AG08396 (cell line): ENCODE measurements at regions not wholly inside any gene's neighbourhood (a gene's known extent, or its start where the extent isn't known, plus 50 kb on each side); places are given as distances from the start of the nearest gene placed in this dataset.
"Not testable (repeated sequence)": the region's sequence is repeated elsewhere in the genome, so short reads cannot be mapped to it uniquely, and the experiment has no call there.

ENCODE experiments used
- DNase-seq: peaks from one replicate; pipeline ENCODE4 v3.0.0; 2012; ENCODE audit warnings: low spot score, mixed read lengths

- not testable (repeated sequence) for DNase-seq
Measured at GRCh38 chr6:3672339-3672738, 79.2 kb downstream of the PXDC1 start.

GRCh38 chr6:3671382-3671781, 80.1 kb downstream of the PXDC1 start:
- no peak for DNase-seq

- no peak for DNase-seq
Measured at GRCh38 chr6:3670356-3670755, 81.2 kb downstream of the PXDC1 start.

- no peak for DNase-seq
Measured at GRCh38 chr6:3669916-3670315, 81.6 kb downstream of the PXDC1 start.

- no peak for DNase-seq
Measured at GRCh38 chr6:3665608-3666007, 85.9 kb downstream of the PXDC1 start.

- no peak for DNase-seq
Measured at GRCh38 chr6:3664625-3665041, 86.9 kb downstream of the PXDC1 start.

GRCh38 chr6:3663811-3664210, 87.7 kb downstream of the PXDC1 start:
- no peak for DNase-seq

- DNase-seq, result no peak
Measured at GRCh38 chr6:3663081-3663480, 88.4 kb downstream of the PXDC1 start.

GRCh38 chr6:3661390-3661789, 90.1 kb downstream of the PXDC1 start:
- DNase-seq, result no peak

- no peak for DNase-seq
Measured at GRCh38 chr6:3660473-3660872, 91.0 kb downstream of the PXDC1 start.

GRCh38 chr6:3659748-3660147, 91.8 kb downstream of the PXDC1 start:
- DNase-seq, result no peak

- no peak for DNase-seq
Measured at GRCh38 chr6:3656076-3656475, 95.4 kb downstream of the PXDC1 start.

- no peak for DNase-seq
Measured at GRCh38 chr6:3654898-3655297, 96.6 kb downstream of the PXDC1 start.

- DNase-seq, result no peak
Measured at GRCh38 chr6:3654436-3654835, 97.1 kb downstream of the PXDC1 start.

- no peak for DNase-seq
Measured at GRCh38 chr6:3653528-3654070, 97.9 kb downstream of the PXDC1 start.

GRCh38 chr6:3651698-3652229, 99.7 kb downstream of the PXDC1 start:
- no peak for DNase-seq

GRCh38 chr6:3650959-3651697, 100.4 kb downstream of the PXDC1 start:
- no peak for DNase-seq

- no peak for DNase-seq
Measured at GRCh38 chr6:3650076-3650958, 101.2 kb downstream of the PXDC1 start.

GRCh38 chr6:3648724-3649123, 102.8 kb downstream of the PXDC1 start:
- no peak for DNase-seq

GRCh38 chr6:3646616-3647362, 104.7 kb downstream of the PXDC1 start:
- DNase-seq, result no peak

- no peak for DNase-seq
Measured at GRCh38 chr6:3644739-3645012, 106.8 kb downstream of the PXDC1 start.
